HG03196 (cell line): ENCODE measurements at regions not wholly inside any gene's neighbourhood (a gene's known extent, or its start where the extent isn't known, plus 50 kb on each side); places are given as distances from the start of the nearest gene placed in this dataset.

Experiments
- ATAC-seq: cut with Tn5 transposase; IDR thresholded peaks from one replicate; pipeline ENCODE4 v1.9.1; 2021; ENCODE audit not compliant: unreplicated experiment

DNA sequence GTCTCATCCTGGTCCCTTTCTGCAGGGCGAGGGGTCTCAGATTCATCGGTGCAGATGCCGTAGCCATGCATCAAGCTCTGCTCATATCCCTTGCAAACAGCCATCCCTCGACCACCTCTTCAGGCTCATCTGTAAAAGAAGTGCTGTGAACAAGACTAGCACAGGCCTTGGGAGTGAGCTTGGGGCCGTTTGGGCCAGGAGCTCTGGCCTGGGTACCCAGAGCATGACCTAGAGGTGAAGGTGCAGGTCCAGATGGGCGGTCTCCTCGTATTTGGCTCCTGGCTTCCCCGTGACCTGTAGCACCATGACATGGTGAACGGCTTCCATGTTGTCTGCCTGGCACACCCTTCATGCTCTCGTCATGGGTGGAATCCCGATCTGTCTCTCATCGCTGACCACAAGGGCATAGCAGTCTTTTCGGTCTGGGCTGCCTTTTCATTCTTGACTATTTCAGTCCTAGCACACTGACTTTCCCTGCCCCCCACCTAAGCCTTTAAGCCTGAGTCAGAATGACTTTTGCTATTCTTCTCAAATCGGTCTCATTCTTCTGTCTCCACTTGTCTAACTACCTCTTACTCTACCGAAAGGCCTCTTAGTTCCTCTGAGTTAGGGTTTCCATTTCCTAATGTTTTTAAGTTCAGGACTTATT lies 216.0 kb downstream of the FOXL1 start:
- no peak for ATAC-seq

DNA sequence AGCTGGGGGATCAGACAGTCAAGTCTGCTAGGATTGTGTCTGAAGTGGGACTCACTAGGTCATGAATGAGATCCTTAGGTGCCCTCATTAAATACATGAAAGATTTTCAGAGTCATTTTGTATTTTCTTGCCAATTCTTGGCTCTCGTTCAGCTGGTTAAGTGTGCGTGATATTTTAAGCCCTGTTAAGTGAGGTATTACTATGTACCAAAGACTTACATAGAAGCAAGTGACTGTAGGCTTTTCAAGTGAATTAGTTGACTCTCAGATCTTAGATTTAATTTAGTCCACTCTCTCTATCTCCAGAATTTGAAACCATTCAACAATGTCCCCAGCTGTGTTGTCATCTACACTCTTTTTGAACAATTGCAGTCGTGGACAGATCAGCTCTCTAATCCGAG lies 219.4 kb downstream of the FOXL1 start:
- no peak for ATAC-seq

DNA sequence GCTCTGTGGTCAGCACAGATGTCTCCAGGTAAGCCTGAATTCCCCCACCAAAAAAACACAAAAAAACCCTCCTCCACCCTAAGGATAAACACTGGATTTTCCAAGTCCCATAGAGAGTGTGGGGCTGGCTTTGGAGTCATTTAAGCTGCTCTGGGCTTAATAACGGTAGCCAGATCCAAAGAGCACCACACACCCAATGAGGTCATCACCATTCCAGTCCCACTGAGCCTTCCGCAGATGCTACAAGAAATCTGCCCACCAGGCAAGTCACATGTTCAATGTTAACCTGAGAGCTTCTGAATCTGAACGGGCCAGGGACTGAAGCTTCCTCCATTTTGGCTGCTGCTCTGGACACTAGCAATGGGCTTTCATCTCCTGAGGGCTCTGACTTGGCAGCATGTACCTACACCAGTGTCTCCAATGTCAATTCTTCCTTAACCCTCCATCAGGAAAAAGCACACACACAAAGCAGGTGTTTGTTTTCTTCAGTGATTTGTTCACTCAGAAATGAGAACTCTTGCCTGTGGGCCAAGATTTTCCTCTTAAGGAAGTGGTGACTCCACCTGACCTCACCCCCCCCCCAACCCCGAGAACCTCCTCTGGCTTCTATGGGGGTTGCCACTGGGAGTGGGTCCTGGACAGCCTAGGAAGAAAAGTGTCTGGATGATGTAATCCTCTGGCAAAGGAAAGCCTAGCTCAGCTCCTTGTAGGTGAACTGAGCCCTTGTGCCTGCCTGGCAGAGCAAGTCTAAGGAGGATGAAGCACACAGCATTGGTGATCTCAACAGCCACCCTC lies 220.1 kb downstream of the FOXL1 start:
- no peak for ATAC-seq

DNA sequence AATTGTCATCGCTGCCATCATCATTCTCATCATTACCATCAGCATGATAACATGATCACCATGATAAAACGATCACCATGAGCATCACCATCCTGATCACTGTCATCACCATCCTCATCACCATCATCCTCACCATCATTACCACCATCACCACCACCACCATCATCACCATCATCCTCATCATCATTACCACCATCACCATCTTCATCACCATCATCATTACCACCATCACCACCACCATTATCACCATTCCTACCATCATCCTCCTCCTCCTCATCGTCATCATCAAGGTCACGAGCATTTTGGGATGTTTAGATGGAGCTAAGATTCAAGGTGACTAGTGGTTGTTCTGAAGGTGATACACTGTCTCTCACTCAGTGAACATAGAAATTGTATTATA lies 221.0 kb downstream of the FOXL1 start:
- no peak for ATAC-seq

DNA sequence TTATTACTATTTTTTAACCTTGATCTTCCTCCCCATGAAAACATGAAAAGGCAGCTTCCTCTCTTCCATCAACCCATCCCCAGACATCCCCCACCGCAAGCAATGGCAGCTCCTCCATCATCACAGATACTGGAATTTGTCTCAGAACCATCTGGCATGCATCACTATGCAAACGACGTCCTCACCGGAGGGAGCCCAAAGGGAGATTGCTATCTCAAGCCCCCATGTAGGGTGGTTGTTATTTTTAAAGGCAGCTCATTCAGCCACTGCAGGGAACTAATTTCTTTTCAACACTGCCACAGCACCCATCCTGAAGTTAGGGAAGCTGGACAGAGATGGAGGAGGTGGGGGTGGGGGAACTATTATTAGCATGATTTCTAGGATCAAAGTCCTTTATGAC lies 222.5 kb downstream of the FOXL1 start:
- no peak for ATAC-seq

DNA sequence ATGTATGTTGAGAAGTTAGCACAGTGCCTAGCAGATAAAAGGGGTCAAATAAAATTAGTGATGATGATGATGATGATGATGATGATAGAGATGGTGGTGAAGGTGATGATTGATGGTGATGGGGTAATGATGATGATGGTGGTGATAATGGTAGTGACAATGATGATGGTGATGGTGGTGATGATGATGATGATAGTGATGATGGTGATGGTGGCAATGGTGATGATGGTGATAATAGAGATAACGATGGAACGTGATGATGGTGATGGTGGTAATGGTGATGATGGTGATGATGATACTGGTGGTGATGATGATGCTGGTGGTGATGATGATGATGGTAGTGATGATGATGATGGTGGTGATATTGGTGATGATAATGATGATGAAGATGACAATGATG lies 223.7 kb downstream of the FOXL1 start:
- no peak for ATAC-seq

DNA sequence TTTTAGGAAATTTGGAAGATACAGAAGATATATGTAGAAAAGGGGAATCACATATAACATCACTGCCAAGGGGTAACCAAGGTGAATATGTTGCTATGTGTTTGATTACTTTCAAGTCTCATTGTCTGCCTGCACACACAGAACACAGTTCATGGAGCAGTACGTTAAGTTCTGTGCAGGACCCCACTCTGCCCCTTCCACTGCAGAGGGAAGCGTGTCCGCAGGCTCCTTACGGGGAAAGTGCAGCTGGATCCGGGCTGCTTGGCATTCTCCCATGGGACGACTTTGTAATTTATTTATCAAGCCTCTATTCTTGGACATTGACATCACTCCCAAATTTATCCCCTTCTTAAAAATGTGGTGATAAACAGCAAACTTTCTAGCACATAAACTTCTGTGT lies 226.8 kb downstream of the FOXL1 start:
- no peak for ATAC-seq

DNA sequence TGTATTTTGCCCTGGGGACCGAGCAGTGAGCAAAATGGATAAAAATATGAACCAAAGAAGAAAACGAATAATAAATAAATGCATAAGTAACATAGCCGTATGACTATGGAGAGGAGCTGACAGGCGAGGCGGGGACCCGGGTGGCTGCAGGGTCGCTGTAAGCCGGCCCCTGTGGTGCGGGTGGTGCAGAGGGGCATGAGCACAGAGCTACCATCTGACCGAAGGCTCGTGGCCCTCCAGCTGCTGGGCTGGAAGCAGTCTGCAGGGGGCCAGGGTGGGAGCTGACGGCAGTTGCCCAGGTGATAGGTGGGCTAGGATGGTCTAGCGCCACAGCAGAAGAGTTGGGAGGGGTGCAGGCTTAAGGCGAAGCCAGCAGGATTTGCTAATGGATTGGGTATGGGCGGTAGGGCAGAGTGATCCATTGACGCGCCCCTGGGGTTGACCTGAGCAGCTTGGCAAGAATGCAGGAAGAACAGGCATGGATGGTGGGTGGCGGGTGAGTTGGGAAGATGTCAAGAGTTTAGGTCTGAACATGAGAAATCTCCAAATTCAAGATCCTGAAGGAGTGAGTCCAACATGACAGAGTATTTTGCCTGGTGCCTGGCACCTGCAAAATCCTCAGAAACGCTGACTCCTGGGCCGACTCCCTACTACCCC lies 228.0 kb downstream of the FOXL1 start:
- ATAC-seq, result no peak

DNA sequence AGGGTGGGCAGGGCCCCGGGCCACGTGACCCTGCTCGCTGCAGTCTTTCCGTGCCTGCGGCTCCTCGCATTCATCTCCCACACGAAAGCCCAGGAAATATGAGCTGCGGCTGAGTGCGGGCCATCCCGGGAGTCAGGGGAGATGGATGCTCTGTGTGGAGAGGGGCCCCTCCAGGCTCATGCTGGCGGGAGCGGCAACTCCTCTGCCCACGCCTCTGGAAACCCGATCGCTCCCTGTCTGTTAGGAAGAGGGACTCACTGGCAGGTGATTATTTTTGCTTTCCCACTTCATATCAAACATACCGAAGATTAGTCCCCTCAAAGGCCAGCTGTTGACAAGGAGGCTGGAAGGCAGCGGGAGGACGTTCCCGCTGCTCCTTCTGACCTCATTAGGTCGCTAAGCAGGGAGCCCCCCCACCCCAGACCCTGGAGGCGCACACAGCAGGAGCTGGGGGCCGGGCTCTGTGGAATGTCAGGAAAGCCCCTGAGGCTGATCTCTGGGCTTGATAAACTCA lies 228.5 kb downstream of the FOXL1 start:
- no peak for ATAC-seq

DNA sequence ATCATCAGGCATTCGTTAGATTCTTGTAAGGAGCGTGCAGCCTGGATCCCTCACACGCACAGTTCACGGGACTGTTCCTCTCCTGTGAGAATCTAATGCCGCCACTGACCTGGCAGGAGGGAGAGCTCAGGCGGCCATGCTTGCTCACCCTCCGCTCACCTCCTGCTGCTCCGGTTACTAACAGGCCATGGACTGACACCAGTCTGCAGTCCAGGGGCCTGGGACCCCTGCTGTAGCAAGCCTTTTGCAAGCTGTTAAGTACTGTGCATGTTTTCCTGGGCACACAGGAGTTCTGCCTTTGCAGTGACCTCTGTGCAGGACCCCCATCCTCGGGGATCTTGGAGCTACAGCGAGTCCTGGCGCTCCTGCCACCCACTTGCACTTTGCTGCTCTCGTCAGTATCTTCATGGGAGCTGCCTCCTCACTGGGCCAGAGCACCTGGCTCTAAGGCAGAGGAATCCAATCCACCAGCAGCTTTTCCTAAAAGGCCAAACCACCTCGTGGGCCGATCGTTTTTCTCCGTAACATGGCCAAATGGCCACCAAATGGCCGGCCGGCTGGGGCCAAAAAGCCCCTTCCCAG lies 230.6 kb downstream of the FOXL1 start:
- no peak for ATAC-seq

DNA sequence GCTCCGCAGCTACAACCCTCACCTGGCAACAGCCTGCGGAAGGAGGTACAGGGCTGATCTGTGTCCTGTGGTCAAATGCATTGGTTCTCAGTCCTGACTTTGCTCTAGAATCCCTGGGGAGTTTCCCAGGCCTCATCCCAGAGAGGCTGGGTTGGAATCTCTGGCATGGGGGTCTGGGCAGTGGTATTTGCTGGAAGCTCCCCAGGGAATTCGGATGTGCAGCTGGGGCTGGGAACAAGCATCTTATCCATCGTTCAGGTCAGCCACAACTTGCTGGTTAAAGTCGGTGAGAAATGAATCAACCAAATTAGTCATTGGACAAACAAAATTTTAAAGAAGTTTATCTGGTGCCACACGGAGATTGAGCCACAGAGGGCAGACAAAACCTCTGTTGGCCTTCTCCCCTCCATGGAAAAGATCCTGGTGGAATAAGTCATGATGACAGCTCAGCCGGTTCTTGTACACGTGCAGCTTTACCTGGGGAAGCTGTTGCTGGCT lies 231.2 kb downstream of the FOXL1 start:
- no peak for ATAC-seq

DNA sequence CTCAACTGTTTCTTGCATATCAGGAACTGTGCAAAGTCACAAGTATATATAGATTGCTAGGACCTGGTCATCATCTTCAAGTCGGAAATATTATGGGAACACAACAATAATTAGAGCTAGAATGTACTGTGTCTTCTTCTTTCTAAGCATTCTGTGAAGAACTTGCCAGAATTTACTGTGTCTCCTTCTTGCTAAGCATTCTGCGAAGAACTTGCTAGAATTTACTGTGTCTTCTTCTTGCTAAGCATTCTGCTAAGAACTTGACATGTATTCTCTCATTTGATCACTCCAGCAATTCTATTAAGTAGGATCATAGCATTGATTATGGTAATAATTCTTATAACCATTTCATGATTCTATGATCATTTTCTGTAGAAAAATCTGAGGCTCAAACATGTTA lies 231.7 kb downstream of the FOXL1 start:
- ATAC-seq, result no peak

DNA sequence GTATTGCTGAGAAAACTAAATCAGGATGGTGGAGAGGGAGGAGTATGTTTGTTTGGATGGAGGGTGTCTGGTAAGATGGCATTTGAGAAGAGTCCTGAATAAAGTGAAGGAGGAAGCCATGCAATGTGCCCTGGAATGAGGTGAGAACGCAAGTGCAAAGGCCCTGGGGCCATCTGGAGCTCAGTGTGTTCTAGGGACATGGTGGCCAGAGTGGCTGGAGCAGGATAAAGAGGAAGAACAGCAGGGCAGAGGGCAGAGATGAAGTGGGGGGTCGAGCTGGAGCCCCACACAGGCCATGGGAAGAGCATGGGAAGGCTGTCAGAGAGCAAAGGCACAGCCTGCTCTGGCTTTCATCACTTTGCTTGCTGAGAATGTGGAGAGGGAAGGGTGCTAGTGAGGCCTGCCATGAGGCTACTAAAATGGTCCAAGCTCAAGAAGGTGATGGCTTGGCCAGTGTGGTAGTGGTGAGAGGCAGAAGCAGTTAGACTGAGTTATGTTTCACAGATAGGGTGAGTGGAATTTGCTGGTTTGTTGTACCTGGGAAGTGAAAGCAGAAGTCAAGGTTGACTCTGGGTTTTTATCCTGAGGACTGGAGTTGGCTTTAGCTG lies 234.1 kb downstream of the FOXL1 start:
- ATAC-seq, result no peak

DNA sequence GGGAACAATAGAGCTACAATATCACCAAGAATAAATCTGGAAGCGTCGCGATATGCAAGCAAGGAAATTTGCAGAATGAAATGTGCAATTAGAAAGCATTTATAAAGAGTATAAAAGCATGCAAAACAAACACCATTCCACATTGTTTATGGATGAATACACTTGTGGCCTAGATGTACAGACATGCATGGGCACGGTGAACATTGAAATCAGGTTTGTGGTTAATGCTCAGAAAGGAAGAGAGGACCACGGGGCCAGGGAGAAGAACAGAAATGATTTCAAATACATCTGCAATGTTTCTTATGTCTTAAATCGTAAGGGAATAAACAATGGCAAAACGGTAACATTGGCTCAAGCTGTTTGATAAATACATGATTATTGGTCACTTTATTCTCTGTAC lies 235.9 kb downstream of the FOXL1 start:
- no peak for ATAC-seq

DNA sequence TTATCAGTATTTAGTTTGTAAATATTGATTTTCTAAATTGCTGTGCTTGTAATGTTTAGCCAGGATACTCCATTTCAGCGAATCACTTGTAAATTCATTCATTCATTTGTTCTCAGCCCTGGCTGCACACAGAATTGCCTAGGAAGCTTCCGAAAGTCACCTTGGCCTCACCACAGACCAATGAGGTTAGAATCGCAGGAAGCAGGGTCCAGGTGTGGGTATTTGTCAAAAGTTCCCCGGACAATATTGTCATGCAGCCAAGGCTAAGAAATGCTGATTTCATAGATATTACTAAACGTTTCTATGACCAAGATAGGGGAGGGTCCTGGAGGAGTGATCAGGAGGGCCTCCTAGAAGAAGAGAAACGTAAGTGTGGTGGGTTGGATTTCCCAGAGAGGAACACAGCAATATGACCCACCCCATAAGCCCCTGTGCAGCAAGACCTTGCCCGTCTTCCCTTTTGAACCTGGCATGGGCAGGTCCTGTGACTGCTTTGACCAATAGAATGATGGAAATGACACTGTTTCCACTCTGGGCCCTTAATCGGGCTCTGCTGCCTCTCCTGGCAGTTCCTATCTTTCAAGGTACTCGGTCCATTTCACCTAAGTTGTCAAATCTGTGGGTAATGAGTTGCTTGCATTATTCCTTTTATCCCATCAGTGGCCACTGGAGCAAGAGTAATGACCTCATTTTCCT lies 238.7 kb downstream of the FOXL1 start:
- ATAC-seq, result no peak

DNA sequence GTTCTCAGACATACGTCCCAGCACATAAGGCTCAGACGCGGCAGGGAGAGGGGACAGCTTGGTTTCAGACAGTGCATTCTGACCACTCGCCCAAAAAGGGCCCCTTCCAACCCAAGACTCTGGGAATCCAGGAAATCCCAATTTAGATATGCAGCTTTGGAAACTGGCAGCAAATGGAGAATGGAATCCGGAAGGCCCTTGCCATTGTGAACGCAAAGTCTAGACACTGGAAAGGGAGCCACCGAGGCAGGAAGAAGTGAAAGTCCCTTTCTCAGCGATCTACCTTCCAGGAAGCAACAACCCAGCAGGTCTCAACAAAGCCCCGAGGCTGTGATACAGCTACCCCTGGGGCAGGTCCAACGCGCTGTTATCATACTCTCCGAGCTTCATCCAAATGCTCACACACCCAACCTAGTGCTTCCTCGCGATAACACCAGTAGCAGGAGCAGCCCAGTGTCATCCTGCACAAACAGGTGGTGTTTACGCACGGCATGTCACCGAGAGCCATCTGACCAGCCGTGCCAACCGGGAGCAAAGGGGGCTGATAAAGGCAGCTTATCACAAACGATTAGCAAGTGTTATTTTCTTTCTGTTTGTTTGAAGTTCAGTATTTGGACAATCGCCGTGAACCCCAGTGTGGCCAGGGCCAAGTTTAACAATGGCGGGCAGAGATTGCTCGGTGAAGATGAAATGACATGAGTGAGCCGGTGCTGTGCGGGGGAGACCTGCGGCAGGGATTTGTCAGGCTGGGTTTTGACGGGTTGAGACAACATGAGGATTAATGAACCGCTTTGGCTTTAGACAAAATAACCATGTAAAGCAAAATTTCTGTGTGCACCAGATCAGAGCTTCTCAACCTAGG lies 240.6 kb downstream of the FOXL1 start:
- ATAC-seq, result no peak

DNA sequence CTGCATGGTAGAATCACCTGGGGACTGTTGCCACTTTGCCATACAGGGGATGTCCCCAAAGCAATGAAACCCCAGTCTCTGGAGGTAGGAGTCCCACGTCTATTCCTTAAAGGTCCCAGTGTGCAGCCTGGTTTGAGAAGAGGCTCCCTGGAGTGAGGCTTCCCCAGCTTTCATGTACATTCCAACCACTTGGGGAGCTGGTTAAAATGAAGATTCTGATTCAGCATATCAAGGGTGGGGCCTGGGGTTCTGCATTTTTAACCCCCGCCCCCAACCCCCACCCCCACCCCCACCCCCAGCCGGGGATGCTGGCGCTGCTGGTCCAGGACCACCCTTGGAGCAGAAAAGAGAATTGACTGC lies 241.2 kb downstream of the FOXL1 start:
- no peak for ATAC-seq

DNA sequence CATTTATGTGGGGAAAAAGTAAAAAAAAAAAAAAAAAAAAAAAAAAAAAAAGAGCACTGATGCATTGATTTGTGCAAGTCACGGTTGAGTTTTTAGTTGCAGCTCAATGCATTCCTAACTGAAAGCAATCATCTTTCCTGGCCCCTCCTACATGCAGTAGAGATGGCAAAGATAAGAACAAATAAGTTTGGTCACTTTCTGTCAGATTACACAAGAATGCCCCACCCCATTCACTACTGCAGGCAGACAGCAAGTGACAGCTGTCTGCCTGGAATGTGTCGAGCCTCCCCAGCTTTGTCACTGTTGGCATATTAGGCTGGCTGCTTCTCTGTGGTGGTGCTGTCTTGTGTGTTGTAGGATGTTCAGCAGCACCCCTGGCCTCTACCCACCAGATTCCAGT lies 243.5 kb downstream of the FOXL1 start:
- no peak for ATAC-seq

DNA sequence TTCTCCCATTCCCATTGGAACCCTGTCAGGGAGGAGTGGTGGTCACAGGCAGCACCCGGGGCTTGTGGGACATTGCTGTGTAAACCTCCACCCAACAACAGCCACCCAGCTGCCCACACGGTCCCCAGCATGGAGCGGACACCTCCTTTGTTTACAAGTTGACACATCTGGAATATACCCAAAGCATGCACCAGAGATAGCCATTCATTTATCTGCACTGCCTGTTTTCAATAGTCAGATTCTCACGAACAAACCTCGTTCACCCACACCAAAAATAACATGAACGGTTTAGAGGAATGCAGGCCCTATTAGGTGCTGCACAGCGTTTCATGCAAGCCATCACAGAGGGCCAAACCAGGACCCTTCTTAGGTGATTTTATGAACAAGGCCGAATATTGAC lies 244.8 kb downstream of the FOXL1 start:
- ATAC-seq, result no peak
